ENCODE measurements at regions not wholly inside any gene's neighbourhood (a gene's known extent, or its start where the extent isn't known, plus 50 kb on each side); places are given as distances from the start of the nearest gene placed in this dataset.

DNA sequence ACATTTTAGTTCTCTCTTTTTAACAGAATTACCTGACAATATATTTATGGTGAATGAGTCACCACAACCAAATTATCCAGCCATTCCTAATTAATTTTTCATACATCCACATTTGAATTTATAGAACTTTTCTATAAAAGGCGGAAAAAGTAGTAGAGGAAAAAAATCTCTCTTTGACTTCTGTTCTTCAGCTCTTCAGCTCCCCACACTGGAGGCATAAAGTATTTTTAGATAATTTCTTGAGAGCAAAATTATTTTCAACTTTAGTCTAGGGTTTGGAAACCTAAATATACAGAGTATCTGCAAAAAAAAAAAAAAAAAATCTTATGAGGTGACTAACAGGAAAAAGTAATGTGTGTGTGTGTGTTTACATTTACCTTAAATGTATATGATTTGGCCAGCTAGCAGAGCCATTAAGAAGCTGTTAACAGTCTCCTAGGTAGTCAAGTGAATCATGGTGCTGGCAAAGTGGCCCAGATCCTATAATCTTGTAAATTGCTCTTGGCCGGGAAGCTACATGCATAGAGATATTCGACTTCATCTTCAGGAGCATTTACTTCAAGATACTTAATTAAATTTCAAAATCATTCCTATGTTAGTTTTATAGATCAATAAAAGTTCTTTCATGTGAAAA lies 383.1 kb upstream of the STEAP1 start:
- WGBS, 2 experiments (ENCODE audit: insufficient coverage in 1 of 2, insufficient read length in 1 of 2), result 78% methylated on average over 3 of the region's 3 CpGs; no CpG with 5 or more reads in 1 of the 2 experiments
- Mint-ChIP-seq H3K9me3 (no peaks in the 10 kb centered on the region), H3K27me3 (ENCODE audit: insufficient read depth) (no peaks in the 10 kb centered on the region), H3K4me1 (no peaks in the 10 kb centered on the region), H3K36me3 (ENCODE audit: low read depth) (no peaks in the 10 kb centered on the region), H3K4me3 (no peak overlapping the region), H3K27ac (no peak overlapping the region)
- TF ChIP-seq, protein P1, sequence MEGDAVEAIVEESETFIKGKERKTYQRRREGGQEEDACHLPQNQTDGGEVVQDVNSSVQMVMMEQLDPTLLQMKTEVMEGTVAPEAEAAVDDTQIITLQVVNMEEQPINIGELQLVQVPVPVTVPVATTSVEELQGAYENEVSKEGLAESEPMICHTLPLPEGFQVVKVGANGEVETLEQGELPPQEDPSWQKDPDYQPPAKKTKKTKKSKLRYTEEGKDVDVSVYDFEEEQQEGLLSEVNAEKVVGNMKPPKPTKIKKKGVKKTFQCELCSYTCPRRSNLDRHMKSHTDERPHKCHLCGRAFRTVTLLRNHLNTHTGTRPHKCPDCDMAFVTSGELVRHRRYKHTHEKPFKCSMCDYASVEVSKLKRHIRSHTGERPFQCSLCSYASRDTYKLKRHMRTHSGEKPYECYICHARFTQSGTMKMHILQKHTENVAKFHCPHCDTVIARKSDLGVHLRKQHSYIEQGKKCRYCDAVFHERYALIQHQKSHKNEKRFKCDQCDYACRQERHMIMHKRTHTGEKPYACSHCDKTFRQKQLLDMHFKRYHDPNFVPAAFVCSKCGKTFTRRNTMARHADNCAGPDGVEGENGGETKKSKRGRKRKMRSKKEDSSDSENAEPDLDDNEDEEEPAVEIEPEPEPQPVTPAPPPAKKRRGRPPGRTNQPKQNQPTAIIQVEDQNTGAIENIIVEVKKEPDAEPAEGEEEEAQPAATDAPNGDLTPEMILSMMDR (conservative IDR thresholded peaks at IDR 0.05), result peak; percentile 71
- H3K4me1 ChIP-seq (ENCODE audit: control insufficient read depth, insufficient read depth, low read length), result no peaks in the 10 kb centered on the region
- H3K9me3 ChIP-seq (ENCODE audit: control insufficient read depth, low read length), result peaks cover 6% of the 10 kb centered on the region
- H3K27me3 ChIP-seq (ENCODE audit: control insufficient read depth, insufficient read depth, low read length, poor library complexity, severe bottlenecking), result no peaks in the 10 kb centered on the region
- H3K27ac ChIP-seq (ENCODE audit: low read depth, low read length), result no peak overlapping the region
- DNase-seq, result no peak
- no peak overlapping the region for H3K4me3 ChIP-seq (ENCODE audit: low read length)
- no peaks in the 10 kb centered on the region for H3K36me3 ChIP-seq (ENCODE audit: control insufficient read depth, insufficient read depth, low read length)
- H3K9ac ChIP-seq (ENCODE audit: extremely low read depth, low read length, poor library complexity, severe bottlenecking), result no peak overlapping the region

- no peak for DNase-seq
- Mint-ChIP-seq H3K4me1 (no peaks in the 10 kb centered on the region), H3K27me3 (ENCODE audit: insufficient read depth) (no peaks in the 10 kb centered on the region), H3K36me3 (ENCODE audit: low read depth) (no peaks in the 10 kb centered on the region), H3K4me3 (no peak overlapping the region), H3K27ac (no peak overlapping the region), H3K9me3 (no peaks in the 10 kb centered on the region)
- Histone ChIP-seq H3K27me3 (ENCODE audit: control insufficient read depth, insufficient read depth, low read length, poor library complexity, severe bottlenecking) (no peaks in the 10 kb centered on the region), H3K27ac (ENCODE audit: low read depth, low read length) (no peak overlapping the region), H3K4me1 (ENCODE audit: control insufficient read depth, insufficient read depth, low read length) (no peaks in the 10 kb centered on the region), H3K4me3 (ENCODE audit: low read length) (no peak overlapping the region), H3K9ac (ENCODE audit: extremely low read depth, low read length, poor library complexity, severe bottlenecking) (no peak overlapping the region), H3K9me3 (ENCODE audit: control insufficient read depth, low read length) (peaks cover 6% of the 10 kb centered on the region), H3K36me3 (ENCODE audit: control insufficient read depth, insufficient read depth, low read length) (no peaks in the 10 kb centered on the region)
- TF ChIP-seq, protein P1 (conservative IDR thresholded peaks at IDR 0.05), result no peak
- no CpG with 5 or more reads among the region's 1 CpG for WGBS, 2 experiments (ENCODE audit: insufficient coverage in 1 of 2, insufficient read length in 1 of 2)
These were observed 382.0 kb upstream of the STEAP1 start for GRCh38 chr7:89772276-89772675.

- no peak overlapping the region for H3K27ac Mint-ChIP-seq
- no peaks in the 10 kb centered on the region for H3K9me3 ChIP-seq (ENCODE audit: control insufficient read depth, low read length)
These were observed 380.7 kb upstream of the STEAP1 start for GRCh38 chr7:89773611-89774010.

More at GRCh38 chr7:89773611-89774010, 380.7 kb upstream of the STEAP1 start:
- Mint-ChIP-seq H3K36me3 (ENCODE audit: low read depth) (no peaks in the 10 kb centered on the region), H3K4me3 (no peak overlapping the region), H3K27me3 (ENCODE audit: insufficient read depth) (no peaks in the 10 kb centered on the region), H3K4me1 (no peaks in the 10 kb centered on the region), H3K9me3 (no peaks in the 10 kb centered on the region)
- no peak overlapping the region for H3K27ac ChIP-seq (ENCODE audit: low read depth, low read length)
- no peaks in the 10 kb centered on the region for H3K4me1 ChIP-seq (ENCODE audit: control insufficient read depth, insufficient read depth, low read length)
- no peaks in the 10 kb centered on the region for H3K27me3 ChIP-seq (ENCODE audit: control insufficient read depth, insufficient read depth, low read length, poor library complexity, severe bottlenecking)
- TF ChIP-seq, protein P1 (conservative IDR thresholded peaks at IDR 0.05), result no peak
- DNase-seq, result no peak
- no peaks in the 10 kb centered on the region for H3K36me3 ChIP-seq (ENCODE audit: control insufficient read depth, insufficient read depth, low read length)
- no peak overlapping the region for H3K9ac ChIP-seq (ENCODE audit: extremely low read depth, low read length, poor library complexity, severe bottlenecking)
- WGBS, 2 experiments (ENCODE audit: insufficient coverage in 1 of 2, insufficient read length in 1 of 2), result 84 to 94% methylated on average over 2 of the region's 2 CpGs
- no peak overlapping the region for H3K4me3 ChIP-seq (ENCODE audit: low read length)
